ENCODE measurements at regions not wholly inside any gene's neighbourhood (a gene's known extent, or its start where the extent isn't known, plus 50 kb on each side); places are given as distances from the start of the nearest gene placed in this dataset.

DNA sequence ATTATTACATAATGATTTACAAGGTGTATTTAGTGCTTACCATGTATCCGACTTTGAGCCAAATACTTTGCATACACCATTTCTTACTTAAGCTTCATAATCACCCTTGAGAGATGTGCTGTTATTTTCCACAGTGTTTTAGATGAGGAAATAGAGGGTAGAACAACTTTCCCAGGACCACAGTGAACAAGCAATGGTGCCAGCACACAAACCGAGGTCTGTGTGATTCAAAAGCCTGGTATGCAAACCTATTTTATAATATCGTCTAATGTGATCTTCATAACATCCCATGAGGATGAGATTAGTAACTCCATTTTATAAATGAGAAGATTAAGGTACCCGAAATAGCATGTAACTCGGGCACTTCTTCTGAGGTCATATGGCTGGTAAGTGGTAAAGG, 294.7 kb downstream of the NSG2 start:
- ATAC-seq = no peak
- peaks cover 0 to 4% (median 0%) of the 10 kb centered on the region in 3 donors for H3K9me3 ChIP-seq
- WGBS, 2 donors (ENCODE audit: low coverage in 1 of 2) = 60 to 73% methylated on average over 5 of the region's 5 CpGs
- no peak overlapping the region for H3K4me3 ChIP-seq
- no peak overlapping the region for H3K27ac ChIP-seq
- H3K4me1 ChIP-seq = no peaks in the 10 kb centered on the region
- TF ChIP-seq EP300 (IDR thresholded peaks at IDR 0.05) (no peak), POLR2AphosphoS5 (IDR thresholded peaks at IDR 0.05) (no peak), POLR2A (IDR thresholded peaks at IDR 0.05) (no peak)
- TF ChIP-seq, protein P1, sequence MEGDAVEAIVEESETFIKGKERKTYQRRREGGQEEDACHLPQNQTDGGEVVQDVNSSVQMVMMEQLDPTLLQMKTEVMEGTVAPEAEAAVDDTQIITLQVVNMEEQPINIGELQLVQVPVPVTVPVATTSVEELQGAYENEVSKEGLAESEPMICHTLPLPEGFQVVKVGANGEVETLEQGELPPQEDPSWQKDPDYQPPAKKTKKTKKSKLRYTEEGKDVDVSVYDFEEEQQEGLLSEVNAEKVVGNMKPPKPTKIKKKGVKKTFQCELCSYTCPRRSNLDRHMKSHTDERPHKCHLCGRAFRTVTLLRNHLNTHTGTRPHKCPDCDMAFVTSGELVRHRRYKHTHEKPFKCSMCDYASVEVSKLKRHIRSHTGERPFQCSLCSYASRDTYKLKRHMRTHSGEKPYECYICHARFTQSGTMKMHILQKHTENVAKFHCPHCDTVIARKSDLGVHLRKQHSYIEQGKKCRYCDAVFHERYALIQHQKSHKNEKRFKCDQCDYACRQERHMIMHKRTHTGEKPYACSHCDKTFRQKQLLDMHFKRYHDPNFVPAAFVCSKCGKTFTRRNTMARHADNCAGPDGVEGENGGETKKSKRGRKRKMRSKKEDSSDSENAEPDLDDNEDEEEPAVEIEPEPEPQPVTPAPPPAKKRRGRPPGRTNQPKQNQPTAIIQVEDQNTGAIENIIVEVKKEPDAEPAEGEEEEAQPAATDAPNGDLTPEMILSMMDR (IDR thresholded peaks at IDR 0.05) = no peak
- H3K36me3 ChIP-seq = no peaks in the 10 kb centered on the region
- peaks cover 37% of the 10 kb centered on the region for H3K27me3 ChIP-seq

DNA sequence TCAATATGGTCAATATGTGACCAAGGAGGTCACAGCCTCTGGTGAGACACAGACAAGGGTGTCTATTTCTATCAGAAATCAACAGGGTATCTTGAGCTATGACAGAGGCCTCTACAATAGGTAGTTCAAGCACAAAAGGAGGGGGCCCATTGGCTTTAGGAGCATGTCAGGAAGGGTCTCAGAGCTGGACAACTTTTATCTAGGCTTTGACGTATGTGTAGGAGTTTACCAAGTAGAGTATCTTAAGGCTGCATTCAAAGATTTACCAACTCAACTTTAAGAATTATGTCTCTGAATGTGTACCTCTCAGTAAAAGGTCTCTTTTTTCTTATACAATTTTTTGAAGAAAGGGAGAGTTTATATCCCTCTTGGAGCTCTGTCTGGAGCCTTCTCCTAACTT, 297.2 kb downstream of the NSG2 start:
- Histone ChIP-seq H3K4me1 (no peaks in the 10 kb centered on the region), H3K27me3 (peaks cover 13% of the 10 kb centered on the region), H3K4me3 (no peak overlapping the region), H3K27ac (no peak overlapping the region), H3K9me3 (peaks cover 0 to 5% (median 0%) of the 10 kb centered on the region in 3 donors), H3K36me3 (no peaks in the 10 kb centered on the region)
- no peak for ATAC-seq
- 89% methylated on average over 1 of the region's 1 CpG; no CpG with 5 or more reads in 1 of the 2 donors for WGBS, 2 donors (ENCODE audit: low coverage in 1 of 2)
- no peak for TF ChIP-seq POLR2AphosphoS5 (IDR thresholded peaks at IDR 0.05)
- no peak for TF ChIP-seq POLR2A (IDR thresholded peaks at IDR 0.05)
- no peak for TF ChIP-seq EP300 (IDR thresholded peaks at IDR 0.05)
- TF ChIP-seq, protein P1 (IDR thresholded peaks at IDR 0.05) = no peak

DNA sequence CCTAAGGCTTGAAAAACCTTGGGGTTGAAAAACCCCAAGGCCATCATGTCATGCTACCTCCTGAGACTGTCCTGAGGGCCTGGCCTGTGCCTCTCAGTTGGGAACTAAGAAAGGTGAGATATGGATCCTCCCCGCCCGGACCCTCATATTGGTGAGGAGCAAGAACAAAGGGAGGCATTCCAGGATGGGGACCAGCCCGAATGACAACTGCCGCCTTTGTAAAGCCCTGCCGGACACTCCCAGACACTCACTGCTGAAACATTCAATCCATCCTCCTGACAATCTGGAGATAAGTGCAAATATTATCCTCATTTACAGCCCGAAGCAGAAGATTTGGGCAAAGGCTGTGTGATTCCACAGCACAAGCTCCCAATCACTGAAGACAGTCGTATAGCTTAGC, 298.3 kb downstream of the NSG2 start:
- peaks cover 0 to 5% (median 0%) of the 10 kb centered on the region in 3 donors for H3K9me3 ChIP-seq
- H3K4me1 ChIP-seq = peaks cover 0 to 11% (median 3%) of the 10 kb centered on the region in 3 donors
- no peak for ATAC-seq
- WGBS, 2 donors (ENCODE audit: low coverage in 1 of 2) = 57% methylated on average over 2 of the region's 7 CpGs; no CpG with 5 or more reads in 1 of the 2 donors
- H3K36me3 ChIP-seq = no peaks in the 10 kb centered on the region
- TF ChIP-seq POLR2A (IDR thresholded peaks at IDR 0.05) (no peak), POLR2AphosphoS5 (IDR thresholded peaks at IDR 0.05) (no peak), EP300 (IDR thresholded peaks at IDR 0.05) (no peak)
- TF ChIP-seq, protein P1 (IDR thresholded peaks at IDR 0.05) = no peak
- peaks cover 3% of the 10 kb centered on the region for H3K27me3 ChIP-seq
- no peak overlapping the region for H3K27ac ChIP-seq
- no peak overlapping the region for H3K4me3 ChIP-seq

DNA sequence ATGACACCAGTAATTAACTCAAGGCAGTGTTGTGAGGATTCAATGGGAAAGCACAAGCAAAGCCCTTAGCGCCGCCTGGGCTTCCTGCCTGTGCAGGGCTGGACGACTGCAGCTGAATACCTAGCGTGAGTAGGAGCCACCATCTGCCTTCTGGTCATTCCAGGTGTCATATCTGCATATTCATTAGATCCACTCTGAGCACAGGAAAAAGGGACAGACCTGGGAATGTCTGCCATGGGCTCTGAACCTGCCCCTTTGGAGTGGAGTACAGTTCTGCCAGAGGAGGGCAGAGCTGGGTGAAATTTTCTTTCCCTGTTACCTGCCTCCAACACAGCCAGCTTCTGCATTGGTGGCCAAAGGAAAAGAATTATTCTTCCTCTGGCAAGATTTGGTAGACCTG, 298.8 kb downstream of the NSG2 start:
- H3K27me3 ChIP-seq = no peaks in the 10 kb centered on the region
- 80% methylated on average over 3 of the region's 4 CpGs; no CpG with 5 or more reads in 1 of the 2 donors for WGBS, 2 donors (ENCODE audit: low coverage in 1 of 2)
- ATAC-seq = no peak
- no peaks in the 10 kb centered on the region for H3K36me3 ChIP-seq
- no peak overlapping the region for H3K4me3 ChIP-seq
- no peak overlapping the region for H3K27ac ChIP-seq
- no peak for TF ChIP-seq EP300 (IDR thresholded peaks at IDR 0.05)
- TF ChIP-seq POLR2AphosphoS5 (IDR thresholded peaks at IDR 0.05) = no peak
- peaks cover 0 to 14% (median 3%) of the 10 kb centered on the region in 3 donors for H3K4me1 ChIP-seq
- H3K9me3 ChIP-seq = peaks cover 0 to 5% (median 0%) of the 10 kb centered on the region in 3 donors

DNA sequence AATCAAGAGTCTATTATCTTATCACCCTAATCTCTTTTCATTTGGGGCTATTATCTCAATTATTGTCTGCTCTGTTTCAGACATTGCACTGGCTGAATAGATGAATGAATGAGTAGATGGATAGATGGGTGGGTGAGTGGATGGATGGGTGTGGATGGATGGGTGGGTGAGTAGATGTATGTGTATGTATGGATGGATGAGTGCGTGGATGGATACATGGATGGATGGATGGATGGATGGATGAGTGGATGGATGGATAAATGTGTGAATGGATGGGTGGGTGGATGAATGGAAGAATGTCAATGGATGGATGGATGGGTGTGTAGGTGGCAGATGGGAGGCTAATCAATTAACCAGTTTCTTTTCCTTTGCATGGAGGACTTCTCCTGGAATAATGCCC, 301.7 kb downstream of the NSG2 start:
- H3K36me3 ChIP-seq = no peaks in the 10 kb centered on the region
- TF ChIP-seq POLR2A (IDR thresholded peaks at IDR 0.05) (no peak), EP300 (IDR thresholded peaks at IDR 0.05) (no peak), POLR2AphosphoS5 (IDR thresholded peaks at IDR 0.05) (no peak)
- TF ChIP-seq, protein P1 (IDR thresholded peaks at IDR 0.05) = no peak
- peaks cover 0 to 14% (median 3%) of the 10 kb centered on the region in 3 donors for H3K4me1 ChIP-seq
- no peak for ATAC-seq
- no peaks in the 10 kb centered on the region for H3K27me3 ChIP-seq
- H3K27ac ChIP-seq = no peak overlapping the region
- H3K9me3 ChIP-seq = peaks cover 0 to 5% (median 0%) of the 10 kb centered on the region in 3 donors
- H3K4me3 ChIP-seq = no peak overlapping the region
- 100% methylated on average over 1 of the region's 1 CpG for WGBS, 2 donors (ENCODE audit: low coverage in 1 of 2)

Data from gastroesophageal sphincter (tissue), 4 donors.